Ovary (tissue), 3 donors: ENCODE measurements at regions not wholly inside any gene's neighbourhood (a gene's known extent, or its start where the extent isn't known, plus 50 kb on each side); places are given as distances from the start of the nearest gene placed in this dataset.

Experiments used
- CTCF ChIP-seq, 3 donors: fragments of 450-650 bp in 2 of 3; fragments of 200-600 bp in 1 of 3; IDR thresholded peaks; one replicate each; pipeline versions ENCODE4 v1.5.1 to v1.8.0; 2016 to 2022; ENCODE audit warnings: antibody characterized with exemption in 3 of 3, mild to moderate bottlenecking in 1 of 3
- EP300 ChIP-seq: sonication (generic); formaldehyde crosslinking; IDR thresholded peaks from one replicate; pipeline ENCODE4 v1.6.1; 2017; ENCODE audit warnings: antibody characterized with exemption
- POLR2A ChIP-seq: fragments of 450-650 bp; IDR thresholded peaks from one replicate; pipeline ENCODE4 v1.6.1; 2017; ENCODE audit warnings: antibody characterized with exemption, mild to moderate bottlenecking, moderate library complexity
- donor health status: DM: no; HTN: no; CAD: no.

- no peak for TF ChIP-seq EP300
- no peak for TF ChIP-seq CTCF (IDR thresholded peaks at IDR 0.05)
- TF ChIP-seq POLR2A = no peak
Measured at GRCh38 chr21:35196128-35196527, 147.0 kb upstream of the RUNX1 start.
